A673 (cell line): ENCODE measurements at regions not wholly inside any gene's neighbourhood (a gene's known extent, or its start where the extent isn't known, plus 50 kb on each side); places are given as distances from the start of the nearest gene placed in this dataset.

Source experiments
- EZH2 ChIP-seq: fragments of 200-600 bp; sonication (generic); IDR thresholded peaks from 2 replicates; pipeline ENCODE4 v1.6.1; 2017; ENCODE audit warnings: borderline replicate concordance, low read depth, mild to moderate bottlenecking, mixed read lengths, antibody characterized with exemption, low read length; ENCODE audit not compliant: poor library complexity, severe bottlenecking
- TF ChIP-seq, protein P1 (sequence below): fragments of 300-800, 200-600 bp; sonication (generic); conservative IDR thresholded peaks from 2 replicates; pipeline ENCODE4 v1.5.1; 2017; ENCODE audit warnings: low read depth, mild to moderate bottlenecking, antibody characterized with exemption, low read length, moderate library complexity, mixed read lengths

DNA sequence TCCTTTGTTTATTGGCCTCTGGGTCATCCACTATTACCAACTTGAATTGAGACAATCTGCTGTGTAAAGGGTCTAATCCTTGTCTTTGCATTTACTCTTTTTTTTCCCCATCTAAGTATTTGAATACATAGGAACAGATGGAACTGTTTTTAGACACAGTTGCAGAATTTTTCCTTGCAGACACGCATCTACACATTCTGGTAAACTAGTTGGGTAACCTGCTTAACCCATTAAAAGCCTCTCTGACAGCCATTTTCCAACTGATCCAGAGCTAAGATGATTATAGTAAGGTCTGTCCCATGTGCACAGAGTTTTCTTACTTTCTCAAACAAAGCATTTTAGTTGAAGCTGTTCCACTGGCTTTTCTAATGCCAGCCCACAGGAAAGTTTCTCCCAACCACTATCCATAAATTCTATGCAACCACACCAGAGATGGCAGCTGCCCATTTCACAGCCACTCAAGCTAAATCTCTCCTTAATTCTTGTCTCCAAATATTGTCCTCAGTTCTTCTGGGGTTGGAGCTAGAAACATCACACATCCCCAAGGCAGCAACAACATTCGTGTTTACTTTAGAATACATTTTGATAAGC lies 492.1 kb downstream of the MAFB start:
- TF ChIP-seq, protein P1, sequence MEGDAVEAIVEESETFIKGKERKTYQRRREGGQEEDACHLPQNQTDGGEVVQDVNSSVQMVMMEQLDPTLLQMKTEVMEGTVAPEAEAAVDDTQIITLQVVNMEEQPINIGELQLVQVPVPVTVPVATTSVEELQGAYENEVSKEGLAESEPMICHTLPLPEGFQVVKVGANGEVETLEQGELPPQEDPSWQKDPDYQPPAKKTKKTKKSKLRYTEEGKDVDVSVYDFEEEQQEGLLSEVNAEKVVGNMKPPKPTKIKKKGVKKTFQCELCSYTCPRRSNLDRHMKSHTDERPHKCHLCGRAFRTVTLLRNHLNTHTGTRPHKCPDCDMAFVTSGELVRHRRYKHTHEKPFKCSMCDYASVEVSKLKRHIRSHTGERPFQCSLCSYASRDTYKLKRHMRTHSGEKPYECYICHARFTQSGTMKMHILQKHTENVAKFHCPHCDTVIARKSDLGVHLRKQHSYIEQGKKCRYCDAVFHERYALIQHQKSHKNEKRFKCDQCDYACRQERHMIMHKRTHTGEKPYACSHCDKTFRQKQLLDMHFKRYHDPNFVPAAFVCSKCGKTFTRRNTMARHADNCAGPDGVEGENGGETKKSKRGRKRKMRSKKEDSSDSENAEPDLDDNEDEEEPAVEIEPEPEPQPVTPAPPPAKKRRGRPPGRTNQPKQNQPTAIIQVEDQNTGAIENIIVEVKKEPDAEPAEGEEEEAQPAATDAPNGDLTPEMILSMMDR, result no peak
- no peak for TF ChIP-seq EZH2
